ENCODE measurements at regions not wholly inside any gene's neighbourhood (a gene's known extent, or its start where the extent isn't known, plus 50 kb on each side); places are given as distances from the start of the nearest gene placed in this dataset.

DNA sequence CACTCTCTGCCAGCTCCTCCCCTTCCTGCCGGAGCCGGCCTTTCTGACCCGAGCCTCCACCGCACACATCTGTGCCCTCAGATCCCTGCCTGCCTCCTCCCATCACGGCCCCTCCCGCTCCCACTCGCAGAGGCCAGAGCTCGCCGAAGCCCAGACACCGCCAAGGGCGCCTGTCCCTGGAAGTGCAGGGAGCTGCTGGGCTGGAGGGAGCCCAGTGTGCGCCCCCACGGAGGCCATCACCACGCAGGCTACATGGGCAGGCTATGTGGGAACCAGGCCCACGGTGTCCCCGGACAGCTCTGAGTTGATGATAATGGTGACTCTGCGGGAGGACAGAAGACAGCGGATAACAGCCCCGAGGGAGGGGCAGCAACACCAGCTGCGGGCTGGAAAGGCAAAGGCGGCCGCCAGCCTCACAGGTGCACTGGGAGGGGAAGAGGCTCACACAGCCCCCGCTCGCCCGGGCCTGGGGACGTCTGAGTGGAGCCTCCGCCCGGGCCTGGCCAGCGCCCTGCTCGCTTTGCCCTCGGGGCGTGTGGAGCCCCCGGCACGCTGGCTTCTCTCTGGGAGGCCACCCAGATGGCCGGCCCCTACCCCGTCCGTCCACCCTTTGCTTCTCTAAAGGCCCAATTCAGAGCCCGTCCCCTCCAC lies 154.9 kb downstream of the DLL1 start:
- DNase-seq (ENCODE audit: low read depth) = no peak

GRCh38 chr6:170135461-170135820 lies 155.4 kb downstream of the DLL1 start:
- no peak for DNase-seq (ENCODE audit: low read depth)

DNA sequence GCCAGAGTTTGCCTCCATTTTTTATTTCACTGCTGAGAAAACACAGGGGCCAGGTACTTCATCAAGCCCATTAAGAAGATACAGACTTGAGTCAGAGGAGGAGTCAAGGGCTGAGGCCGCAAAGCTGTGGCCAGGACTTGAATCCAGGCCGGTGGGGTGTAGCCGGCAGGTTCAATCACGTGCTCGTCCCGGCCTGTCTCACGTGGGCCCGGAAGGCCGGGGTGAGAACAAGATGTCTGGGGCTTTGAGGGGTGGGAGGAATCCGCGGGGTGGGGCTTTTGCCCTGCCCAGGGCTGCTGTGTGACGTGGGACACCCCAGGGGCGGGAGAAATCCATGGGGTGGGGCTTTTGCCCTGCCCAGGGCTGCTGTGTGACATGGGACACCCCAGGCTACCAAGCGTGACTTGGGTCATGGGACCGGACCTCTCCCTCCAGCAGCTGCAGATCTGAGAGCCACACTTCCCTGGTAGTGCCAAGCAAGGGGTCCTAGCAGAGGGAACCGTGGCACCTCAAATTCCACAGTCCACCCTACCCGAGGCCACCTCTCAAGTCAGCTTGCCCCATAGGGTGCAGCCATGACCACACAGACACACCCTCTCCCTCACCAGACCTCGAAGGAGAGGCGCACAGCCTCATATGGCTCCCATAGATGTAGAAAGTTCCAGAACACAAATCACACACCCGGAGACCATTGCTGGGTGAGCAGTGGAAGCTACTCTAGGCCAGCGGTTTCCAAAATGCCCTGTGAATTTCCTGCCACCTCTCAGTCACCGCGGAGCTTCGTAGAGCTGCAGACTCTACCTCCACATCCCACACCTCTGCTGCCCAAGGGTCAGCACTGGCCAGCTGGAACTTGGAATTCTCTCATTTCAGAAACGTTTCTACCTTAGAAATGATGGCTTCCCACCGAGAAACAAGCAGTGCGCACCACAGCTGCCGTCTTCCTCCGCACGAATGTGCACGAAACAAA lies 156.1 kb downstream of the DLL1 start:
- no peak for DNase-seq (ENCODE audit: low read depth)

DNA sequence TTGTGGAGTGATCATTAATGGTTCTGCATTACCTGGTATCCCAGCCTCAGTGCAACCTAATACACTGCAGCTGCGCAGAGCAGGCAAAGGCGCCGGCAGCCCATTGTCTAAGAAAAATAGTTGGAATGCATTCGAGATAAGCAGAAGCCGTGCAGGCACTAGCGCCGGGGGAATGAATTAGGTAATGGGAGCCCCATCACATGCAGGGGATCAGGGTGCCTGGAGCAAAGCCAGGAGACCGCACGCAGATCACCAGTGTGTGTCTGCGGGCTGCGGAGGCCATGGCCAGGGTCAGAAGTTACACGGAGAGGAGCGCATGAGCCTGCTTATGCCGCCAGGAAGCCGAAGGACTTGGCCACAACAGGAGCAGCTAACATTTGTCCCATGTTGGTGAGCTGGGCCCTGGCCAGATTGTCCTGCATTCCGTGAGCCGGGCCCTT lies 156.8 kb downstream of the DLL1 start:
- DNase-seq (ENCODE audit: low read depth) = no peak

DNA sequence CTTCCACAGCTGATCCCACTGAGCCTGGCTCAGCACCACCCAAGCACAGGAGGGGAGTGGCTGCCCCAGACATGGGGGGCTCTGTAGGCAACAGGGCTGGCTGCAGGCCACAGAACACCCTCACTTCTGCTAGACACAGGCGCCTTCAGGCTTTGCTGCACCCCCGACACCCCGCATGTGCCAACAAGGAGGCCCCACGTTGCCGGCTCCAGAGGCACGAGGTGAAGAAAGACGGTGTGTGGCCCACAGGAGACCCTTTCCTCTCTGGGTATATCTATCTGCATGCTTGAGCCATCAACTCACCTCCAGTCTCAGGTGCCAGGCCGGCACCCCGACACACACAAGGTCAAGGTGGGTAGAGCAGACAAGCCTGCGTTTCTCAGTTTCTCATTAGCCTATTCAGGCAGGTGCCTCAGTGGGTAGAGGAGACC lies 158.3 kb downstream of the DLL1 start:
- DNase-seq (ENCODE audit: low read depth) = no peak

- DNase-seq (ENCODE audit: low read depth) = no peak
Measured at GRCh38 chr6:170132011-170132521, 158.8 kb downstream of the DLL1 start.

DNA sequence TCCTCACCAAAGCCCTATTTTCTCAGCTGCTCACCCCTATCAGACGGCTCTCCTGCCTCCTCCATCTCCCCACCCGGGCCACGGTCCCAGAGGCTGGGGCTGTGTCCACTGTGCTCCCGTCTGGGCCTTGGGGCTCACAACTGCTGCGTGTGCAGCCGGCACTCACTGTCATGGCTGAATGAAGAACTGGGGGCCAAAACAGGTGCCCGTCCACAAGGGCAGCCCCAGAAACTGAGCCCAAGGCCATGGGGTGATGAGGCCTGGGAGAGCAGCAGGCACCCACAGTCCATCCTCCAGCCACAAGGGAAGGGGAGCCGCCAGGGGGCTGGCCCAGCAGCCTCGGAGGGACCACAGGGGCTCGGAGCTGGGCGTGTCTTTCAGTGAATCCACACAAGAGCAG lies 159.5 kb downstream of the DLL1 start:
- DNase-seq (ENCODE audit: low read depth) = no peak

GRCh38 chr6:170130771-170131241 lies 160.1 kb downstream of the DLL1 start:
- DNase-seq (ENCODE audit: low read depth) = no peak

DNA sequence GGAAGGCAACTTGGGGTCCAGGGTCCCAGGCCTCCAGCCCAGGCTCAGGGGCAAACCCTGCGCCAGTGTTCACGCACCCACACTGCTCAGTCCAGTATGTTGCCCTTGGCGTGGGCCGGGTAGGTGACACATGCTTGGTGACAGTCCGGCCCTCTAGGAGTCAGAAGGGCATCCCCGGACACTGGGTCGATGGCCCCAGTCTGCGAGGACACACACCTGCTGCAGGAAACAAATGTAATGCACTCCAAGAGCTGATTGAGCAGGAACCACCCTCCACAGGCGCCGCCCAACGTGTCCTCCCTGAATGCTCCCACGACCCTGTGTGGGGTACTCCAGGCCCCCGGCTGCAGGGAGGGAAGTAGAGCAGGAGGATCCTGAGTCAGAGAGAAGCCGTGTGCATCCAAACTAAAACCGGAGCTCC lies 160.7 kb downstream of the DLL1 start:
- no peak for DNase-seq (ENCODE audit: low read depth)

- peak; percentile 13 for DNase-seq (ENCODE audit: low read depth)
Measured at GRCh38 chr6:170129691-170130171, 161.1 kb downstream of the DLL1 start.

DNA sequence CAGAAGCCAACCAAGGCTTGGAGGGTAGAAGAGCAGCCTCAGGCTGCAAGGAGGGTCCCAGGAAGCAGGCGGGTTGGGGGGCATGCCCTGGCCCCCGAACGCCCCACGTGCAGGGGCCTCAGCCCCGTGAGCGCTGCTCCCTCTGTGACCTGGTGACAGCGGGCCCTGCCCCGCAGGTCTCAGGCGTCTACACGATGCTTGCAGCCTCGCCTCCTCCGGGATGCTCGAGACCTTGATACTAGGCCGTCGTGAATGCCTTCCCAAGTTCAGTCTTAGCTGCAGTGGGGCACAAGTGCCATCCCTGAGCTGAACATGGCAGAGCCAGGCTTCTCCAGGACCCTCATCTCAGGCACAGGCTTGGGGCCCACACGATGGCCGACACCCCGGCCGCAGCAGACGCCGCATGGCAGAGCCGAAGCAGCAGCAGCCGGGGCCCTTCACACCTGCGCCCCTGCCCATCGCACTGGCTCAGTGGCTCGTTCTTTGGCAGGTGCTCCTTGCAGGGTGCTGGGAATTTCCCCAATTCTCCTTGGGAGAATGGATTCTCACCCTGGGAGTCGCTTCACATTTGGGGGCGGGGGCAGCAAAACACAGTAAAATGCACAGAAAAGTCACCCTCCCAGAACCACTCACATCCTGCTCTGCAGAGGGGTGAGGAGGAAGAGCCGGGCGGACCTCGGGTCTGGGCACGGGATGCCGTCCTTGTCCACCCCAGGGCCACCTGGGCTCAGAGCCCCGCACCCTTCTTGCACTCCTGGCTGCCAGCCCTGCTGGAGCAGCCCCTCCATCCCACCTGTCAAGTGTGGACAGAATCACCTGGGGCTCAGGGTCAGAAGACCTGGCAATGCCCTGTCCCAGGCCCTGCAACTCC lies 161.8 kb downstream of the DLL1 start:
- no peak for DNase-seq (ENCODE audit: low read depth)

GRCh38 chr6:170128346-170128745 lies 162.5 kb downstream of the DLL1 start:
- DNase-seq (ENCODE audit: low read depth) = no peak

GRCh38 chr6:170127151-170127550 lies 163.7 kb downstream of the DLL1 start:
- DNase-seq (ENCODE audit: low read depth) = no peak

DNA sequence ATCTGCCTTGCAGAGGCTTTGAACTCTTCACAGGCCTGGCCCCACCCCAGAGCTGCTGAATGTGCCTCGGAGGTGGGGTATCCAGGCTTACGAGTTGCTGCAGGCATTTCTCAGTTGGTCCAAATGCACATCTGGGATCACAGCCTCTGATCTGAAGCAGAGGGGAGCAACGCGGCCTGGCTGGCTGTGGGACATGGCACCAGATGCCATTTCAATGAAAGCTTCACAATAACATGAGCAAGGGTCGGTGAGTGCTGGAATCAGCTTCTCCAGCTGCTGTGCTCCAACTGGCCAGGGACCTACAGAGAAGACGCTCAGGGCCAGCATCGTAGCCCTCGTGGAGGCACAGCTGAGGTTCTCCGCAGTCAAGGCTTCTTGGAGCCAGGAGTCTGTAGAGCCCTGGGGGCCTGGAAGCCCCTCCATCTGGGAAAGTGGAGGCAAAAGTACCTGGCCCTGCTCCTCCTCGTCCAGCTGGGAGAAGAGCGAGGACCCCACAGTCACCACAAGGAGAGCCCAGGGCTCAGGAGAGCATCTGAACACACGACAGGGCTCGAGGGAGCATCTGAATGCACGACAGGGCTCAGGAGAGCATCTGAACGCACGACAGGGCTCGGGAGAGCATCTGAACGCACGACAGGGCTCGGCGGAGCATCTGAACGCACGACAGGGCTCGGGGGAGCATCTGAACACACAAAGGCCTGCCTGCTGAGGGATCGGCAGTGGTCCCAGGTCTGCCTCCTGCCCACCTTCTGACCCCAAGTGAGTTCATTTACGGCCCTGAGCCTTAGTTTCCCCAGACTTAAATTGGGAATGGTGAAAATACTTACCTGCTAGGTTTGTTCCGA lies 165.2 kb downstream of the DLL1 start:
- no peak for DNase-seq (ENCODE audit: low read depth)

DNA sequence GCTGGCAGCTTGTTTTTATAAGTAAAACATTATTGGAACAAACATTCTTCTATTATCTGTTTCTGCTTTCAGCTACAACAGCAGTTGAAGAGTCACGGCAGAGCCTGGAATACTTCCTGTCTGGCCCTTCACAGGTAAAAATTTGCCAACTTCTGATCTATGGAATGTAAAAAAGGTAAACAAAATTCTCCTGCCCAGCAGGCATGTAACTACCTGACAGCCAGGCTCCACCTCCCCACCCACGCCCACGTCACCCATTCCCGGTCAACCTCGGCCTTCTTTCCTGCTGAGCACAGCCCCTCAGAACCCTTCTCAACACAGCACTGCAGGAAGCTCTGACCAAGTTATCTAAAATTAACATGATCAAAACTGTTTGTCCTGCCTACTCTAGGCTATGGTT lies 166.0 kb downstream of the DLL1 start:
- no peak for DNase-seq (ENCODE audit: low read depth)

DNA sequence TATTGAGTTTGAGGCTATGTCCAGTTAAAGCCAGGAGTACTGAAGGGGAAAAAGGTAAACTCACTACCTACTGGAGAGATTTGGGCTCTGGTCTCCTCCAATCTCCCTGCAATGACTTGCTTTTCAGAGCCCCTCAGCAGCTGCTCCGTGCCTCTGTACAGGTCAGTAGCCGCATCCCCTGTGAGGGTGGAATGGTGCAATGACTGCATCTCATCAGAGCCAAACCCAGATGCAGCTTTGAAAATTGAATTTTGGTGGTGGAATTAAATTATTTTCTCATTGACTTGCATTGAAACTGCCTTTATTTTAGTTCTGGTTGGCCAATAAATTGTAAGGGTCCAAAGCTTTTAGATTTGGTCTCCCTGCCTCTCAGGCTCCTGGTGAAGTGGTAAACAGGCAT lies 166.7 kb downstream of the DLL1 start:
- no peak for DNase-seq (ENCODE audit: low read depth)

DNA sequence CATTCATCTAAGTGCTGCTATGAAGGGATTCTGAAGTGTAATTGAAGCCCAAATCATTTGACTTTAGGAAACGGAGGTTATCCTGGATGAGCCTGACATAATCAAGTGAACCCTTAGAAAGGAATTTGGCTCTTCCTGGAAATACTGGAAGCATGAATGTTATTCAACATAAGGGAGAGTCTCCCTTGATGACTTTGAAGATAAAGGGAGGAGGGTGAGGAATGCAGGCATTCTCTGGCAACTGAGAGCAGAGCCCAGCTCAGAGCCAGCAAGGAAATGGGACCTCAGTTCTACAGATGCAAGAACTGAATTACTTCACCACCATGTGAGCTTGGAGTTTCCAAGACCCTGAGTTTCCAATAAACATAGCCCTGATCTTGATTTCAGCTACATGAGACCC lies 168.2 kb downstream of the DLL1 start:
- no peak for DNase-seq (ENCODE audit: low read depth)

DNA sequence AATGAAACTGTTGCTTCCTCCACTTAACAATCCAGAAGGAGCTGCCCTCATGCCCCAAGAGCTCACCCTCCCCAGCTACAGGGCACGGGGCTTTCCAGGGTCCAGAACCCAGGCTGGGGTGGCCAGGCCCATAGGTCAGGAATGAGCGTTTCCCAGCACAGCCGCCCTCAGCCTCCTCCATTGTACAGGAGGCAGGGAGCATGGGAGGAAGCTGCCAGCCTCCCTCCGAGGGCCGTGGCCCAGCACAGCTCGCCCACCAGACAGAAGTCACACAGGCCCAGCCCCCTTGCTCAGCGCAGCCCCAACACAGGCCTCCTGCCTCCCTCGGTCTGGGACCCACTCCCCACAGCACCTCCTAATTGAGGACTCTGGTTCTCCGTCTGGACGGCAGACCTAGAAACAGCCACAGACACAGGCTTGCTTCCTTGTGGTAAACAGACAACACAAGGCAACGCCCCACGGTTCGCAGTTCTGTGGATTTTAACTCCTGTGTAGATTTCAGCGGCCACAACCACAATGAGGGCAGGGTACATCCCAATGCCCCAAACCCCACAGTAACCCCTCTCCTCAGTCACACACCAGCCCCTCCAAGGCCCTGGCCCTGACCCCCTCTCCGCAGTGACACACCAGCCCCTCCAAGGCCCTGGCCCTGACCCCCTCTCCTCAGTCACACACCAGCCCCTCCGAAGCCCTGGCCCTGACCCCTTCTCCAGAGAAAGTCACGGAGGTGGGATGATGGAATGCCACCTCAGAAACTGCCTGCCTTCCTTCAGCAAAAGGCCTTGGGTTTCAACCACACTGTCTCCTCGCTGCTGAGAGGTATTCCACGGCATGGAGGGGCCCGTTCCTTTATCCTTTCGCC lies 173.5 kb downstream of the DLL1 start:
- no peak for DNase-seq (ENCODE audit: low read depth)

DNA sequence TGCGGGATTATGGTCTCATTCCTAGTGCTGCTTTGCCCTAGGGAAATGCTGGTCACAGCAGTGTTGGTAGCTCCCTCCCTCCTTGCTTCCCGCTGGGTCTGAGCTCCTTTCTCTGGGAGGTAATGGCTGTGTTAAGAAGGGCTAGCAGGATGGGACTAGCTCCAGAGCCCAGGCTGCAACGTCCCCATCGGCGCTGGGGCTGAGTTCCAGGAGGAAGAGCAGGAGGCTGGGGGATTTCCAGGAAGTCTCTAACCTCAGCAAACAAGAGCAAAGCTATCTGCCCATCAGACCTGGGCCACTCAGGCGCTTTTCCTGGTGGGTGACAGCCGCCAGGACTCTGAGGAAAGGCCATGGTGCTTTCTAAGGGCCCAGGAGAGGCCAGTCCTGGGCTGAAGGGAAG lies 174.2 kb downstream of the DLL1 start:
- DNase-seq (ENCODE audit: low read depth) = no peak
